ENCODE measurements at regions not wholly inside any gene's neighbourhood (a gene's known extent, or its start where the extent isn't known, plus 50 kb on each side); places are given as distances from the start of the nearest gene placed in this dataset.
"Not testable (repeated sequence)": the region's sequence is repeated elsewhere in the genome, so short reads cannot be mapped to it uniquely, and the experiment has no call there.

GRCh38 chr2:101625814-101626213, 71.7 kb upstream of the MAP4K4 start:
- TF ChIP-seq EZH2phosphoT487 (conservative IDR thresholded peaks at IDR 0.05; ENCODE audit: low read length); CTCF (IDR thresholded peaks at IDR 0.05; ENCODE audit: insufficient read depth, low read length, poor library complexity, severe bottlenecking): not testable (repeated sequence)
